HEK293T (cell line): ENCODE measurements at regions not wholly inside any gene's neighbourhood (a gene's known extent, or its start where the extent isn't known, plus 50 kb on each side); places are given as distances from the start of the nearest gene placed in this dataset.

ENCODE experiments used
- CTCF ChIA-PET: fragments of 350-600 bp; formaldehyde crosslinking; extraction: SDS; loops from one replicate; lab custom pipeline; 2021; ENCODE audit warnings: antibody characterized with exemption, inconsistent platforms; lab: Yijun Ruan, JAX
- POLR2A ChIA-PET: fragments of 350-600 bp; formaldehyde crosslinking; extraction: SDS; loops from one replicate; lab custom pipeline; 2020; ENCODE audit warnings: antibody characterized with exemption, inconsistent platforms; lab: Yijun Ruan, JAX
- DNase-seq: peaks from one replicate; pipeline ENCODE4 v3.0.0; 2012; ENCODE audit warnings: mixed read lengths; ENCODE audit errors: extremely low spot score
- ARNT ChIP-seq: fragments of 450-650 bp; IDR thresholded peaks from 2 replicates; pipeline ENCODE4 v1.6.1; 2017; ENCODE audit warnings: mild to moderate bottlenecking
- BHLHE40 ChIP-seq: fragments of 450-650 bp; IDR thresholded peaks from 2 replicates; pipeline ENCODE4 v1.6.1; 2016; ENCODE audit warnings: mild to moderate bottlenecking, moderate library complexity, borderline replicate concordance
- CTBP1 ChIP-seq: fragments of 450-650 bp; IDR thresholded peaks from 2 replicates; pipeline ENCODE4 v1.6.1; 2016; ENCODE audit warnings: borderline replicate concordance
- ELF4 ChIP-seq: fragments of 450-650 bp; IDR thresholded peaks from 2 replicates; pipeline ENCODE4 v1.6.1; 2017; ENCODE audit warnings: antibody characterized with exemption
- FOXA1 ChIP-seq: fragments of 450-650 bp; IDR thresholded peaks from 2 replicates; pipeline ENCODE4 v1.6.1; 2016; ENCODE audit warnings: mild to moderate bottlenecking
- FOXK2 ChIP-seq: fragments of 450-650 bp; IDR thresholded peaks from 2 replicates; pipeline ENCODE4 v1.6.1; 2016; ENCODE audit warnings: mild to moderate bottlenecking
- FOXM1 ChIP-seq: fragments of 450-650 bp; IDR thresholded peaks from 2 replicates; pipeline ENCODE4 v1.6.1; 2017; ENCODE audit warnings: mild to moderate bottlenecking, borderline replicate concordance
- HDGF ChIP-seq: fragments of 450-650 bp; IDR thresholded peaks from 2 replicates; pipeline ENCODE4 v1.6.1; 2017; ENCODE audit warnings: antibody characterized with exemption, borderline replicate concordance
- L3MBTL2 ChIP-seq: fragments of 450-650 bp; conservative IDR thresholded peaks from 2 replicates; pipeline ENCODE4 v1.6.1; 2016; ENCODE audit warnings: mild to moderate bottlenecking
- LEF1 ChIP-seq: fragments of 450-650 bp; IDR thresholded peaks from 2 replicates; pipeline ENCODE4 v1.6.1; 2017; ENCODE audit warnings: mild to moderate bottlenecking, borderline replicate concordance
- NFRKB ChIP-seq: fragments of 450-650 bp; IDR thresholded peaks from 2 replicates; pipeline ENCODE4 v1.6.1; 2016; ENCODE audit warnings: mild to moderate bottlenecking, moderate library complexity
- PKNOX1 ChIP-seq: fragments of 450-650 bp; IDR thresholded peaks from 2 replicates; pipeline ENCODE4 v1.6.1; 2016
- SP1 ChIP-seq: fragments of 450-650 bp; IDR thresholded peaks from 2 replicates; pipeline ENCODE4 v1.6.1; 2017
- SUZ12 ChIP-seq: fragments of 450-650 bp; IDR thresholded peaks from 2 replicates; pipeline ENCODE4 v1.6.1; 2016; ENCODE audit warnings: mild to moderate bottlenecking
- TARDBP ChIP-seq: fragments of 450-650 bp; IDR thresholded peaks from 2 replicates; pipeline ENCODE4 v1.6.1; 2016
- ZNF384 ChIP-seq: fragments of 450-650 bp; IDR thresholded peaks from 2 replicates; pipeline ENCODE4 v1.6.1; 2016

GRCh38 chrX:80312448-80312847 is 107.8 kb upstream of the TENT5D start:
- DNase-seq, result no peak
- POLR2A ChIA-PET, result no interaction called here
- CTCF ChIA-PET, result no interaction called here
- TF ChIP-seq SP1 (no peak), PKNOX1 (no peak), HDGF (no peak), FOXK2 (no peak), FOXM1 (no peak), ARNT (no peak), ELF4 (no peak), L3MBTL2 (no peak), SUZ12 (no peak)

- TF ChIP-seq LEF1, result no peak
- no peak for TF ChIP-seq SP1
- TF ChIP-seq TARDBP, result no peak
- TF ChIP-seq L3MBTL2, result no peak
- no peak for TF ChIP-seq SUZ12
- no peak for TF ChIP-seq BHLHE40
- no peak for TF ChIP-seq FOXA1
- no peak for TF ChIP-seq FOXM1
- TF ChIP-seq CTBP1, result no peak
- TF ChIP-seq PKNOX1, result no peak
- TF ChIP-seq ZNF384, result no peak
- no peak for TF ChIP-seq FOXK2
- TF ChIP-seq NFRKB, result no peak
- TF ChIP-seq ELF4, result no peak
- no peak for TF ChIP-seq ARNT
- no peak for TF ChIP-seq HDGF
- ChIA-PET CTCF (no interaction called here), POLR2A (no interaction called here)
- no peak for DNase-seq
Observed at GRCh38 chrX:80316526-80316925, 103.7 kb upstream of the TENT5D start.

GRCh38 chrX:80317646-80318045 is 102.6 kb upstream of the TENT5D start:
- no peak for TF ChIP-seq CTBP1
- TF ChIP-seq ZNF384, result no peak
- no peak for TF ChIP-seq SP1
- no peak for TF ChIP-seq ARNT
- TF ChIP-seq SUZ12, result no peak
- TF ChIP-seq TARDBP, result no peak
- TF ChIP-seq FOXA1, result no peak
- no peak for TF ChIP-seq PKNOX1
- TF ChIP-seq LEF1, result no peak
- no peak for TF ChIP-seq L3MBTL2
- no peak for DNase-seq
- POLR2A ChIA-PET, result no interaction called here
- CTCF ChIA-PET, result no interaction called here

GRCh38 chrX:80331285-80331684 is 89.0 kb upstream of the TENT5D start:
- ChIA-PET POLR2A (no interaction called here), CTCF (no interaction called here)
- no peak for TF ChIP-seq L3MBTL2
- no peak for DNase-seq

- CTCF ChIA-PET, result no interaction called here
- TF ChIP-seq SUZ12, result no peak
- TF ChIP-seq ZNF384, result no peak
- TF ChIP-seq BHLHE40, result no peak
- POLR2A ChIA-PET, result no interaction called here
- DNase-seq, result no peak
Observed at GRCh38 chrX:80334583-80334982, 85.7 kb upstream of the TENT5D start.

- POLR2A ChIA-PET, result no interaction called here
- TF ChIP-seq FOXA1 (no peak), FOXM1 (no peak), CTBP1 (no peak), ZNF384 (no peak), SP1 (no peak), L3MBTL2 (no peak), PKNOX1 (no peak), ARNT (no peak), FOXK2 (no peak), HDGF (no peak), LEF1 (no peak), ELF4 (no peak), TARDBP (no peak)
- CTCF ChIA-PET, result no interaction called here
- DNase-seq, result peak; percentile 4
Observed at GRCh38 chrX:80335062-80335830, 85.0 kb upstream of the TENT5D start.
